GM12874 (cell line): ENCODE measurements at regions not wholly inside any gene's neighbourhood (a gene's known extent, or its start where the extent isn't known, plus 50 kb on each side); places are given as distances from the start of the nearest gene placed in this dataset.

Source experiments
- CTCF ChIP-seq: IDR thresholded peaks from 2 replicates; pipeline ENCODE4 v1.5.1; 2011; ENCODE audit warnings: low read depth, mild to moderate bottlenecking, control low read depth, low read length, moderate library complexity; ENCODE audit not compliant: insufficient read depth

GRCh38 chr9:129430940-129431643 lies 189.8 kb downstream of the C9orf50 start:
- TF ChIP-seq CTCF = no peak

GRCh38 chr9:129428864-129429577 lies 191.9 kb downstream of the C9orf50 start:
- no peak for TF ChIP-seq CTCF

GRCh38 chr9:129427149-129427548 lies 193.8 kb downstream of the C9orf50 start:
- TF ChIP-seq CTCF = no peak

GRCh38 chr9:129423216-129423615 lies 197.7 kb downstream of the C9orf50 start:
- TF ChIP-seq CTCF = no peak

GRCh38 chr9:129422843-129423192 lies 198.1 kb downstream of the C9orf50 start:
- TF ChIP-seq CTCF = no peak

- no peak for TF ChIP-seq CTCF
These were observed 198.7 kb downstream of the C9orf50 start for GRCh38 chr9:129422032-129422842.

GRCh38 chr9:129421371-129421770 lies 199.5 kb downstream of the C9orf50 start:
- TF ChIP-seq CTCF = no peak
